OCI-LY7 (cell line): ENCODE measurements at regions not wholly inside any gene's neighbourhood (a gene's known extent, or its start where the extent isn't known, plus 50 kb on each side); places are given as distances from the start of the nearest gene placed in this dataset.

Experiments used
- BruUV-seq: library from RNA; stranded (reverse); fragments of 400-500 nt; replicated peaks from 2 replicates; lab custom pipeline; 2021; lab: Mats Ljungman, UMichigan
- CTCF ChIA-PET: fragments of 300-600 bp; sonication (Branson Sonifier 250); formaldehyde crosslinking; loops from one replicate; lab custom pipeline; 2022; ENCODE audit warnings: antibody characterized with exemption; ENCODE audit not compliant: unreplicated experiment; lab: Charles Lee
- POLR2A ChIA-PET: fragments of 300-600 bp; sonication (Branson Sonifier 250); formaldehyde crosslinking; loops from one replicate; lab custom pipeline; 2022; ENCODE audit warnings: antibody characterized with exemption; lab: Charles Lee
- DNase-seq: peaks from one replicate; pipeline ENCODE4 v3.0.0-alpha.2; 2015; ENCODE audit warnings: low spot score
- H2AFZ ChIP-seq: fragments of 200-600 bp; sonication (generic), shearing (Covaris generic); 2 replicates; pipeline ENCODE4 v1.6.1; 2014; ENCODE audit warnings: mild to moderate bottlenecking, antibody characterized with exemption, low read length, moderate library complexity
- H3K27ac ChIP-seq: fragments of 200-600 bp; sonication (generic); 2 replicates; pipeline ENCODE4 v1.5.1; 2014; ENCODE audit warnings: mixed run types, low read depth, mild to moderate bottlenecking, moderate library complexity, low read length, inconsistent platforms; ENCODE audit not compliant: poor library complexity, severe bottlenecking
- H3K36me3 ChIP-seq: fragments of 200-600 bp; sonication (generic); 2 replicates; pipeline ENCODE4 v1.6.1; 2014; ENCODE audit warnings: mild to moderate bottlenecking, antibody characterized with exemption, low read length, moderate library complexity, mixed read lengths; ENCODE audit not compliant: insufficient read depth
- H3K4me1 ChIP-seq: fragments of 200-600 bp; sonication (generic); 2 replicates; pipeline ENCODE4 v1.5.1; 2014; ENCODE audit warnings: mild to moderate bottlenecking, low read length; ENCODE audit not compliant: insufficient read depth, poor library complexity, severe bottlenecking
- H3K4me2 ChIP-seq: fragments of 200-600 bp; sonication (generic); 2 replicates; pipeline ENCODE4 v1.6.1; 2014; ENCODE audit warnings: mild to moderate bottlenecking, low read length
- H3K4me3 ChIP-seq: fragments of 200-600 bp; sonication (generic); 2 replicates; pipeline ENCODE4 v1.5.1; 2014; ENCODE audit warnings: mild to moderate bottlenecking, low read depth, low read length; ENCODE audit not compliant: poor library complexity, severe bottlenecking
- H3K79me2 ChIP-seq: fragments of 200-600 bp; sonication (generic); 2 replicates; pipeline ENCODE4 v1.6.1; 2016; ENCODE audit warnings: low read depth, mild to moderate bottlenecking, low read length, moderate library complexity, mixed read lengths; ENCODE audit not compliant: insufficient read depth
- H3K9me2 ChIP-seq: fragments of 200-600 bp; sonication (generic); 2 replicates; pipeline ENCODE4 v1.6.1; 2016; ENCODE audit warnings: mild to moderate bottlenecking, low read length, mixed read lengths; ENCODE audit not compliant: insufficient read depth
- H3K9me3 ChIP-seq: fragments of 200-600 bp; sonication (generic); 2 replicates; pipeline ENCODE4 v1.6.1; 2014; ENCODE audit warnings: mild to moderate bottlenecking, mixed run types, low read length, mixed read lengths
- H4K20me1 ChIP-seq: fragments of 200-600 bp; sonication (generic); 2 replicates; pipeline ENCODE4 v1.6.1; 2014; ENCODE audit warnings: mild to moderate bottlenecking, antibody characterized with exemption, low read length, moderate library complexity, mixed read lengths; ENCODE audit not compliant: insufficient read depth
- CTCF ChIP-seq: fragments of 200-600 bp; sonication (generic); conservative IDR thresholded peaks from 2 replicates; pipeline ENCODE4 v1.5.1; 2014; ENCODE audit warnings: mild to moderate bottlenecking, antibody characterized with exemption, low read length, moderate library complexity, mixed read lengths
- EZH2phosphoT487 ChIP-seq: fragments of 200-600 bp; sonication (generic); IDR thresholded peaks from 2 replicates; pipeline ENCODE4 v1.6.1; 2018; ENCODE audit warnings: low read depth, borderline replicate concordance, mild to moderate bottlenecking, mixed run types, antibody characterized with exemption, low read length, moderate library complexity, mixed read lengths
- intact Hi-C: fragments of 100-400 bp; cut with micrococcal nuclease; formaldehyde crosslinking; loops from one replicate; pipeline ENCODE4 v1.10.0; 2022; ENCODE audit not compliant: unreplicated experiment

GRCh38 chr3:191809326-191809949 is 348.5 kb downstream of the PYDC2 start:
- H3K27ac ChIP-seq, result no peak overlapping the region
- TF ChIP-seq CTCF, result peak; percentile 39; the same call in 1 of the 2 replicates
- TF ChIP-seq EZH2phosphoT487, result no peak
- H3K4me2 ChIP-seq, result no peak overlapping the region
- H3K9me2 ChIP-seq, result 0 out of 2 replicates have a peak, but pooled peaks cover 3% of the 10 kb centered on the region
- no peaks in the 10 kb centered on the region for H3K79me2 ChIP-seq
- ChIA-PET POLR2A (interaction anchor here (0.6 to 1.1 kb wide), 3 partner anchors 52 to 299 kb away, joined by 3 to 7 read pairs (median 3); no protein-coding TSS in a partner anchor), CTCF (no interaction called here)
- H3K4me3 ChIP-seq, result no peak overlapping the region
- no peaks in the 10 kb centered on the region for H4K20me1 ChIP-seq
- no peak for DNase-seq
- no peaks in the 10 kb centered on the region for H3K9me3 ChIP-seq
- intact Hi-C loops, result no loop called here
- no peaks in the 10 kb centered on the region for H3K4me1 ChIP-seq
- no TSS peak for BruUV-seq
- H3K36me3 ChIP-seq, result no peaks in the 10 kb centered on the region
- no peak overlapping the region for H2AFZ ChIP-seq

GRCh38 chr3:191813245-191813644 is 352.3 kb downstream of the PYDC2 start:
- no TSS peak for BruUV-seq
- H3K27ac ChIP-seq, result no peak overlapping the region
- H3K4me2 ChIP-seq, result no peak overlapping the region
- no peaks in the 10 kb centered on the region for H3K9me3 ChIP-seq
- no peaks in the 10 kb centered on the region for H4K20me1 ChIP-seq
- H3K4me3 ChIP-seq, result no peak overlapping the region
- no peaks in the 10 kb centered on the region for H3K36me3 ChIP-seq
- H3K4me1 ChIP-seq, result no peaks in the 10 kb centered on the region
- no peak overlapping the region for H2AFZ ChIP-seq
- DNase-seq, result no peak
- ChIA-PET CTCF (interaction anchor here (0.6 kb wide), 1 partner anchor 1334 kb away, joined by 3 read pairs; no protein-coding TSS in a partner anchor), POLR2A (interaction anchor here (0.6 to 1.1 kb wide), 3 partner anchors 18 to 201 kb away, joined by 4 to 8 read pairs (median 5); no protein-coding TSS in a partner anchor)
- no peak for TF ChIP-seq EZH2phosphoT487
- no peak for TF ChIP-seq CTCF
- no peaks in the 10 kb centered on the region for H3K79me2 ChIP-seq
- 0 out of 2 replicates have a peak, but pooled peaks cover 3% of the 10 kb centered on the region for H3K9me2 ChIP-seq
- intact Hi-C loops, result no loop called here

- Histone ChIP-seq H3K4me1 (no peaks in the 10 kb centered on the region), H3K9me3 (no peaks in the 10 kb centered on the region), H3K27ac (no peak overlapping the region), H3K9me2 (no peaks in the 10 kb centered on the region), H3K4me2 (no peak overlapping the region), H3K36me3 (no peaks in the 10 kb centered on the region), H3K4me3 (no peak overlapping the region), H3K79me2 (no peaks in the 10 kb centered on the region), H2AFZ (no peak overlapping the region), H4K20me1 (no peaks in the 10 kb centered on the region)
- TF ChIP-seq CTCF (no peak), EZH2phosphoT487 (no peak)
- DNase-seq, result no peak
- ChIA-PET CTCF (no interaction called here), POLR2A (no interaction called here)
- BruUV-seq, result no TSS peak
- intact Hi-C loops, result no loop called here
These were observed 387.9 kb downstream of the PYDC2 start for GRCh38 chr3:191848818-191849217.
